Omental fat pad (tissue), 3 donors: ENCODE measurements at regions not wholly inside any gene's neighbourhood (a gene's known extent, or its start where the extent isn't known, plus 50 kb on each side); places are given as distances from the start of the nearest gene placed in this dataset.

Experiments
- ATAC-seq: fragments of 150-250 bp; one replicate; pipeline ENCODE4 v1.9.1; 2016; ENCODE audit warnings: mild to moderate bottlenecking, moderate library complexity; ENCODE audit not compliant: low FRiP score
- DNase-seq: peaks from one replicate; pipeline ENCODE4 v3.0.0-alpha.2; 2019; ENCODE audit warnings: low spot score
- CTCF ChIP-seq, 3 donors: fragments of 450-650 bp; IDR thresholded peaks; one replicate each; pipeline ENCODE4 v1.5.1; 2016 to 2017; ENCODE audit warnings: antibody characterized with exemption in 3 of 3, mild to moderate bottlenecking in 3 of 3, moderate library complexity in 2 of 3

DNA sequence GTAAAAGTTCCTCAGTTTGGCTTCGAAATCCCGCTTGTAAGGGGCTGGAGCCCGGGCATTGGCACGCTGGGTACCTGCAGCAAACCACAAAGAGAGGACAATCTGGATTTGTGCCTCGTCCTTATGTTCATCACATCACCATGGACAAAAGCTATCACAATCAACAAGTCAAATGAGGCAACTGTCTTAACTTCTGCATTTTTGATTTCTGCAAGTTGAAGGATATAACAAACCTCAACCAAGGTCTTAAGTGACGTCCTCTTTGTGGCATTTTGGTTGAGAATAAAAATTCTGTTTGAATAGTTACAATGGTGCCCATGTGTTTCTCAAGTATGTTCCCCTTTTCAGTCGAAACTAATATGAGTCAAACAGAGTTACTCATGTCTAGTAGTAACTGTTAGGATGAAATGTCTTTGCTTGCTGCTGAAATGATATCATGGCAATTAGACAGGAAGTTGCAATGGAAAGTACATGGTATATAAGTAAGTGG, 70.8 kb upstream of the STK17B start:
- DNase-seq (no peak), ATAC-seq (peak; percentile 30)
- no peak for TF ChIP-seq CTCF (IDR thresholded peaks at IDR 0.05)

DNA sequence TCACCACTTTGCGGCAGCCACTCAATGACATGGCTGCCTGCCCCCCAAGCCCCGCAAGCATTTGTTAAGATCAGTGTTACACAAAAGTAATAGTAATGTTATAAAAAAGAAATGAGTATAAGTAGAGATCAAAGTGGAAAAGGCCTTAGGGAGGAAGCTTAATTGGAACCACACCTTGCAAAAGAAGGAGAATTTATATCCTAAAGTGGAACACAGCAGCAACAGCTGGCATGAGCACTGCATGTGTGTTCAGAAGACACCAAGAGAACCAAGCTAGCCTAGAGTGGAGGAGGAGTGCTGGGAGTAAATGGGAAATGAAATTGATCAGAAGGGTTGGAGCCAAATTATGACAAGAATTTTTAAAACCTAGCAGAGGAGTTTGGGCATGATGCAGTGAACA, 73.1 kb upstream of the STK17B start:
- no peak for TF ChIP-seq CTCF (IDR thresholded peaks at IDR 0.05)
- DNase-seq, result no peak
- no peak for ATAC-seq

- no peak for DNase-seq
- no peak for ATAC-seq
- TF ChIP-seq CTCF (IDR thresholded peaks at IDR 0.05), result no peak
These were observed 73.6 kb upstream of the STK17B start for GRCh38 chr2:196244966-196245365.

GRCh38 chr2:196245378-196246140, 74.2 kb upstream of the STK17B start:
- DNase-seq (no peak), ATAC-seq (no peak)
- no peak for TF ChIP-seq CTCF (IDR thresholded peaks at IDR 0.05)

DNA sequence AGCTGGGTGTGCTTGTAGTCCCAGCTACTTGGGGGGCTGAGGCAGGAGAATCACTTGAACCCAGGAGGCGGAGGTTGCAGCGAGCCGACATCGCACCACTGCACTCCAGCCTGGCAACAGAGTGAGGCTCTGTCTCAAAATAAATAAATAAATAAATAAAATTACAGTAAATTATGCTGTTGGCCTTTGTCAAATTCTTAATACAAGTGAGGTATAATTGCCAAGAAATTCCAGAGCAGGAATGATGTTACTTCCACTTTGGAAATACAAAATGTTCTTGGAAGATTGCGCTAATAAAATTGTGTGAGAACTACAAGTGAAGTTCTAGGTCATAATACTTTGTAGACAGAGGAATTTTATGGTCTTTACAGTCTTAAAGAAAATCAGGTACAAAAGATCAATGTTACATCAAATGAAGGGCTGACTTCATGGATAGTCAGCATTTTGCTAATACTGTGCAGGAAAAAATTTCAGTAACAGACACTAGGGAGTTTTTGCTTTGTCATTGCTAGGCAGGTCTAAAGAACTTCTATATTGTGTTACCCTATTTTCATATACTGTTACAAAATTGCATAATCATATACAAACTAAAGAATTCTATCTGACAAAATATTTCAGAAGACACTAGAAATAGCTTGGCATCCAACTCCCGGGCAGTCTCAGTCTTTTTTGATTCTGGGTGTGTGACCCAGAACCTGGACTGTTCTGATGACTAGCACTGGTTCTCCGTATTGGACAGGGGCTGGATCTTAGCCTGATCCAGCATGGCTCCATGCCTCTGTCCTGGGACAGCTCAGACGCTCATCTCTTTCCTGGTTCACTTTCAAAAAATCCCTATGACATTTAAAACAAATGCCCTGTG, 76.0 kb upstream of the STK17B start:
- DNase-seq, result no peak
- TF ChIP-seq CTCF (IDR thresholded peaks at IDR 0.05), result no peak
- no peak for ATAC-seq

DNA sequence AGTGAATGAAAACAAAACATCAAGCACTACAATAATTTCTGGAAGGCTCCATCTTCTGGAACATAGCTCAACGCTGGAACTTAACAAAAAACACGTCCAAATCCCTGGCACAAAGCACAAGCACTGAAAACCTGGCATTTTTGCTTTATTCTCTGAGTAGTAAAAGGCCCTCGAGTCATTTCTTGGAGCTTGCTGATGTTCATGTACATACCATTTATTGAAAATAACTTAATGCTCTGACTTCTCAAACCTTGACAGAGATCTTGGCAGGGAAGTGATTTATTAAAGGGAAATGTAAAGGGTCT, 76.5 kb upstream of the STK17B start:
- ATAC-seq, result no peak
- DNase-seq, result no peak
- no peak for TF ChIP-seq CTCF (IDR thresholded peaks at IDR 0.05)
